ENCODE measurements at regions not wholly inside any gene's neighbourhood (a gene's known extent, or its start where the extent isn't known, plus 50 kb on each side); places are given as distances from the start of the nearest gene placed in this dataset.

DNA sequence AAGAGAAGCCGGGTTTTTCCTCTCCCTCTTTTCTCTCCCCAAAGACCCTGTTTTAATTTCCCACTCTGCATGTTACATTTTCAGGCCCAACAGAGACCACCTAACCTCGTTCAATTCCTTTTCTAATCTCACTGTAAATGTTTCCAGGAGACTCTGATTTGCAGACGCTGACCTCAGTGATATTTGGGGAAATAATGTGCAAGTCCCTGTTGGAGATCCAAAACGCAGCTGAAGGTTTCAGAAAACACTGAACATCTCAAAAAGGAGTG lies 386.6 kb downstream of the NPIPA8 start:
- no peak for DNase-seq (ENCODE audit: low spot score)
- Histone ChIP-seq H3K27ac (ENCODE audit: low read depth, low read length, poor library complexity, severe bottlenecking) (no peak overlapping the region), H3K79me2 (ENCODE audit: insufficient read depth, low read depth, low read length) (no peaks in the 10 kb centered on the region), H3K36me3 (ENCODE audit: insufficient read depth, low read length) (no peaks in the 10 kb centered on the region), H3K9me3 (ENCODE audit: low read length) (no peaks in the 10 kb centered on the region), H3K4me2 (ENCODE audit: low read length) (no peak overlapping the region), H3K4me1 (ENCODE audit: insufficient read depth, low read length, poor library complexity, severe bottlenecking) (no peaks in the 10 kb centered on the region), H2AFZ (ENCODE audit: low read length) (no peak overlapping the region), H3K4me3 (ENCODE audit: low read depth, low read length, poor library complexity, severe bottlenecking) (no peak overlapping the region), H3K9me2 (ENCODE audit: insufficient read depth, low read length) (no peaks in the 10 kb centered on the region), H4K20me1 (ENCODE audit: insufficient read depth, low read length) (no peaks in the 10 kb centered on the region)
- intact Hi-C loops (cut with micrococcal nuclease; ENCODE audit: unreplicated experiment): no loop called here
- no TSS peak for BruUV-seq (replicated peaks)
- POLR2A ChIA-PET: no interaction called here
- CTCF ChIA-PET (ENCODE audit: unreplicated experiment): no interaction called here
- no peak for TF ChIP-seq EZH2phosphoT487 (IDR thresholded peaks at IDR 0.05; ENCODE audit: borderline replicate concordance, low read depth, low read length)
- TF ChIP-seq, protein P1, sequence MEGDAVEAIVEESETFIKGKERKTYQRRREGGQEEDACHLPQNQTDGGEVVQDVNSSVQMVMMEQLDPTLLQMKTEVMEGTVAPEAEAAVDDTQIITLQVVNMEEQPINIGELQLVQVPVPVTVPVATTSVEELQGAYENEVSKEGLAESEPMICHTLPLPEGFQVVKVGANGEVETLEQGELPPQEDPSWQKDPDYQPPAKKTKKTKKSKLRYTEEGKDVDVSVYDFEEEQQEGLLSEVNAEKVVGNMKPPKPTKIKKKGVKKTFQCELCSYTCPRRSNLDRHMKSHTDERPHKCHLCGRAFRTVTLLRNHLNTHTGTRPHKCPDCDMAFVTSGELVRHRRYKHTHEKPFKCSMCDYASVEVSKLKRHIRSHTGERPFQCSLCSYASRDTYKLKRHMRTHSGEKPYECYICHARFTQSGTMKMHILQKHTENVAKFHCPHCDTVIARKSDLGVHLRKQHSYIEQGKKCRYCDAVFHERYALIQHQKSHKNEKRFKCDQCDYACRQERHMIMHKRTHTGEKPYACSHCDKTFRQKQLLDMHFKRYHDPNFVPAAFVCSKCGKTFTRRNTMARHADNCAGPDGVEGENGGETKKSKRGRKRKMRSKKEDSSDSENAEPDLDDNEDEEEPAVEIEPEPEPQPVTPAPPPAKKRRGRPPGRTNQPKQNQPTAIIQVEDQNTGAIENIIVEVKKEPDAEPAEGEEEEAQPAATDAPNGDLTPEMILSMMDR (conservative IDR thresholded peaks at IDR 0.05; ENCODE audit: low read length): no peak

DNA sequence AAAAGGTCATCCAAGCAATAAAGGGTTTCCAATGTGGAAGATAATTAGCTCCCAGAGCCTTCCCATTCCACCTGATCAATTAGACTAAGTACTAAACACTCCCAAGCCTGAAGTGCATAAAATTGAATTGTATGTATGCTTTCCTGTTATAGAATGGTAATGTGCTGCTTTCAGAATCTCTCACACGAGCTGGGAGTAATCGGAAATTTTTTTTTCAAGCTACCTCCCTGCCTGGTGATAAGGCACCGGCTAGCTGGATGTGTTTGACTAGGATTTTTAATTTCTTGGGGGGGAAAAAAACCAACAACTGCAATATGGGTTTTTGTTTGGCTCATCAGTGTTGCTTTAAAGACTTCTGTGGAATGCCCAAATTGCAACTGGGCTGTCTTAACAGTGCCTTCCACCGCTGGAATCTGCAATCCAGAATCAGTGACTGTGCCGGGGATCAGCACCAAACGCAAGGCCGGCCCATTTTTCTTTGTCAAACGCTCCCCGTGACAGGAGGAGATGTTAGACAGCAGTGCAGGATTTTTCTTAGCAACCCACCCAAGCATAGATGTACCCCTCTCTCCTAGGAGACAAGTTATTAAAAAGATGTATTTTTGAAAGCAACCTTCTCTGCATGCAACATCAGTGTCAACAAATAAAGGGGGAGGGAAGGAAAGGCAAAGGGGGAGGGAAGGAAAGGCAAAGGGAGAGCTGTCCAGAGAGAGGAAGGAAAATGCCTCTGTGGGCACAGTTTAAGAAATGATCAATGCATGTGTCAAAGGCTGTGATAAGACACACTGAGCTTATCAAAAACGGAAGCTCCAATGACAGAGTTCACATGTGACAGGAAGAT lies 387.2 kb downstream of the NPIPA8 start:
- ChIA-PET CTCF (ENCODE audit: unreplicated experiment) (interaction anchor here (0.5 kb wide), 1 partner anchor 117 kb away, joined by 3 read pairs; no protein-coding TSS in a partner anchor), POLR2A (no interaction called here)
- no peaks in the 10 kb centered on the region for H3K36me3 ChIP-seq (ENCODE audit: insufficient read depth, low read length)
- no peaks in the 10 kb centered on the region for H4K20me1 ChIP-seq (ENCODE audit: insufficient read depth, low read length)
- H3K27ac ChIP-seq (ENCODE audit: low read depth, low read length, poor library complexity, severe bottlenecking): no peak overlapping the region
- no peaks in the 10 kb centered on the region for H3K9me3 ChIP-seq (ENCODE audit: low read length)
- BruUV-seq (replicated peaks): no TSS peak
- intact Hi-C loops (cut with micrococcal nuclease; ENCODE audit: unreplicated experiment): no loop called here
- no peak for TF ChIP-seq EZH2phosphoT487 (IDR thresholded peaks at IDR 0.05; ENCODE audit: borderline replicate concordance, low read depth, low read length)
- TF ChIP-seq, protein P1 (conservative IDR thresholded peaks at IDR 0.05; ENCODE audit: low read length): no peak
- no peaks in the 10 kb centered on the region for H3K9me2 ChIP-seq (ENCODE audit: insufficient read depth, low read length)
- no peak for DNase-seq (ENCODE audit: low spot score)
- H3K4me3 ChIP-seq (ENCODE audit: low read depth, low read length, poor library complexity, severe bottlenecking): no peak overlapping the region
- no peaks in the 10 kb centered on the region for H3K4me1 ChIP-seq (ENCODE audit: insufficient read depth, low read length, poor library complexity, severe bottlenecking)
- no peak overlapping the region for H3K4me2 ChIP-seq (ENCODE audit: low read length)
- H3K79me2 ChIP-seq (ENCODE audit: insufficient read depth, low read depth, low read length): no peaks in the 10 kb centered on the region
- no peak overlapping the region for H2AFZ ChIP-seq (ENCODE audit: low read length)

DNA sequence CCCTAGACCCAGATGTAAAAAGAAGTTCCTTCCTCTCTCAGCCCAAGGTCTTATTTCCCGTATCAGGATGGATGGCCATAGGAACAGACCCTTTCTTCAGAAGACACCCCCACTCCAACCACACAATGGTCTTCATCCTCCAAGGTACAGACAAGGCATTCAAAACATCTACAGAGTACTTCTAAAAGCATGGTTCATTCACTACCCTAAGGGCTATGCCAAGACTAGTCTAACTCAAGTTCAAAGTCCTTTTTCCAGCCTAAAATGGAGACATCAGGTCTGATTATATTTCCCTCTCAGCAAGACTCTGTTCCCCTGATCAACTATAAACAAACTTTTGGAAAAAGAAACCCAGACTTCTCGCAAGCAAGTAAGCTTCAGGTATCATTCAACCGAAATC lies 388.9 kb downstream of the NPIPA8 start:
- H3K4me1 ChIP-seq (ENCODE audit: insufficient read depth, low read length, poor library complexity, severe bottlenecking): no peaks in the 10 kb centered on the region
- H3K9me3 ChIP-seq (ENCODE audit: low read length): no peaks in the 10 kb centered on the region
- H3K36me3 ChIP-seq (ENCODE audit: insufficient read depth, low read length): no peaks in the 10 kb centered on the region
- CTCF ChIA-PET (ENCODE audit: unreplicated experiment): no interaction called here
- no peak overlapping the region for H3K4me3 ChIP-seq (ENCODE audit: low read depth, low read length, poor library complexity, severe bottlenecking)
- BruUV-seq (replicated peaks): no TSS peak
- no peaks in the 10 kb centered on the region for H3K79me2 ChIP-seq (ENCODE audit: insufficient read depth, low read depth, low read length)
- no peak overlapping the region for H3K4me2 ChIP-seq (ENCODE audit: low read length)
- intact Hi-C loops (cut with micrococcal nuclease; ENCODE audit: unreplicated experiment): no loop called here
- no peaks in the 10 kb centered on the region for H3K9me2 ChIP-seq (ENCODE audit: insufficient read depth, low read length)
- TF ChIP-seq EZH2phosphoT487 (IDR thresholded peaks at IDR 0.05; ENCODE audit: borderline replicate concordance, low read depth, low read length): no peak
- TF ChIP-seq, protein P1 (conservative IDR thresholded peaks at IDR 0.05; ENCODE audit: low read length): no peak
- H3K27ac ChIP-seq (ENCODE audit: low read depth, low read length, poor library complexity, severe bottlenecking): no peak overlapping the region
- POLR2A ChIA-PET: no interaction called here
- H4K20me1 ChIP-seq (ENCODE audit: insufficient read depth, low read length): no peaks in the 10 kb centered on the region
- DNase-seq (ENCODE audit: low spot score): no peak
- H2AFZ ChIP-seq (ENCODE audit: low read length): no peak overlapping the region
